Transverse colon (tissue), 3 donors: ENCODE measurements at regions not wholly inside any gene's neighbourhood (a gene's known extent, or its start where the extent isn't known, plus 50 kb on each side); places are given as distances from the start of the nearest gene placed in this dataset.

ENCODE experiments used
- CTCF ChIP-seq, 5 experiments: fragments of 200-600 bp in 3 of 5; fragments of 450-650 bp in 2 of 5; sonication (generic) in 3 of 5; IDR thresholded peaks; 1 replicate in 2 of 5; 2 replicates in 3 of 5; pipeline ENCODE4 v1.5.1; 2016 to 2017; ENCODE audit warnings: antibody characterized with exemption in 5 of 5, inconsistent platforms in 3 of 5, mild to moderate bottlenecking in 2 of 5, moderate library complexity in 1 of 5
- POLR2A ChIP-seq: fragments of 450-650 bp; IDR thresholded peaks from one replicate; pipeline ENCODE4 v1.6.1; 2016; ENCODE audit warnings: antibody characterized with exemption, mild to moderate bottlenecking, moderate library complexity

DNA sequence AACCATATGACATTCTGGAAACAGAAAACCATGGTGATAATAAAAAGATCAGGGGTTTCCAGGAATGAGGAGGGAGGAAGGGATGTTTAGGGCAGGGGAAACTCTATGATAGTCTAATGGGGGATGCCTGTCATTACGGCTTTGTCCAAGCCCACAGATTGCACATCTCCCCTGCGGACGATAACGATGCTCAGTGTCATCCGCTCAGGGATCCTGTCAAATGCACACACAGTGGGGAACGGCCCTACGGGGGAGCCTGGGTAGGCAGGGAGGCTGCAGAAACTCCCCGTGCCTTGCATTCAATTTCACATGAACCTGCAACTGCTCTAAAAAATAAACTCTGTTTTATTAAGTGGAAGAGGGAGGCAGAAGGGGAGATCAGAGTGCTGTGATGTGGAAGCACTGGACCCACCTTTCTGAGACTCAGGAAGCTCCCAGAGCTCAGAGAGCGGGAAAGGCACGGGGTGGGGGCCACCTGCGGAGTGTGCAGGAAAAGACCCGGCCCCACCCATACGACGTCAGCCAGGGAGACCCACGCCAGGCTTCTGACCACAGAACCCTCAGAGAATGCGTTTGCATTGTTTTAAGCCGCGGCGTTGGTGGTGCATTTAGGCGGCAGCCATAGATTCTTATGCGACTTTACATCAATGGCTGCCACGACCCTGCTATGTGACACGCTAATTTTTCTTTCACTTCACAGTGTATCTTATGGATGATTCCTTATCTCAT, 543.5 kb downstream of the BRD1 start:
- TF ChIP-seq POLR2A, result no peak
- no peak for TF ChIP-seq CTCF (IDR thresholded peaks at IDR 0.05)
